DOHH2 (cell line): ENCODE measurements at regions not wholly inside any gene's neighbourhood (a gene's known extent, or its start where the extent isn't known, plus 50 kb on each side); places are given as distances from the start of the nearest gene placed in this dataset.

Experiments used
- H3F3A ChIP-seq: fragments of 200-600 bp; sonication (generic), shearing (Covaris generic); 2 replicates; pipeline ENCODE4 v1.6.0; 2016; ENCODE audit warnings: antibody characterized with exemption, mild to moderate bottlenecking; ENCODE audit not compliant: control insufficient read depth, insufficient read depth
- H3K27ac ChIP-seq: fragments of 200-600 bp; sonication (generic); 2 replicates; pipeline ENCODE4 v1.5.1; 2014; ENCODE audit warnings: low read depth, mild to moderate bottlenecking, low read length, moderate library complexity
- H3K27me3 ChIP-seq: fragments of 200-600 bp; sonication (generic); 2 replicates; pipeline ENCODE4 v1.6.1; 2014; ENCODE audit warnings: mild to moderate bottlenecking, low read length, mixed read lengths; ENCODE audit not compliant: control insufficient read depth
- H3K36me3 ChIP-seq: fragments of 200-600 bp; sonication (generic); 2 replicates; pipeline ENCODE4 v1.6.1; 2014; ENCODE audit warnings: mild to moderate bottlenecking, low read length, moderate library complexity, mixed read lengths; ENCODE audit not compliant: control insufficient read depth
- H3K4me1 ChIP-seq: fragments of 200-600 bp; sonication (generic); 2 replicates; pipeline ENCODE4 v1.6.1; 2014; ENCODE audit warnings: mild to moderate bottlenecking, low read length, mixed read lengths; ENCODE audit not compliant: control insufficient read depth
- H3K4me2 ChIP-seq: fragments of 200-600 bp; sonication (generic); 2 replicates; pipeline ENCODE4 v1.6.0; 2014; ENCODE audit warnings: mild to moderate bottlenecking, low read length, moderate library complexity
- H3K4me3 ChIP-seq: fragments of 200-600 bp; sonication (generic); 2 replicates; pipeline ENCODE4 v1.5.1; 2014; ENCODE audit warnings: mild to moderate bottlenecking, low read length, mixed read lengths
- H3K79me2 ChIP-seq: fragments of 200-600 bp; sonication (generic); 2 replicates; pipeline ENCODE4 v1.6.1; 2014; ENCODE audit warnings: mild to moderate bottlenecking, low read length, mixed read lengths; ENCODE audit not compliant: control insufficient read depth
- H3K9me2 ChIP-seq: fragments of 200-600 bp; sonication (generic); replicated peaks from 2 replicates; pipeline ENCODE4 v1.6.1; 2014; ENCODE audit warnings: mild to moderate bottlenecking, low read length, mixed read lengths; ENCODE audit not compliant: control insufficient read depth
- H3K9me3 ChIP-seq: fragments of 200-600 bp; sonication (generic); 2 replicates; pipeline ENCODE4 v1.6.1; 2014; ENCODE audit warnings: antibody characterized with exemption, low read length, mixed read lengths; ENCODE audit not compliant: control insufficient read depth, insufficient read depth
- H4K20me1 ChIP-seq: fragments of 200-600 bp; sonication (generic); 2 replicates; pipeline ENCODE4 v1.6.0; 2014; ENCODE audit warnings: low read depth, mild to moderate bottlenecking, antibody characterized with exemption, low read length, moderate library complexity; ENCODE audit not compliant: control insufficient read depth, insufficient read depth
- CTCF ChIP-seq: fragments of 200-600 bp; sonication (generic); IDR thresholded peaks from one replicate; pipeline ENCODE4 v1.5.1; 2014; ENCODE audit warnings: antibody characterized with exemption, mild to moderate bottlenecking, low read depth, low read length; ENCODE audit not compliant: poor library complexity, severe bottlenecking
- EZH2phosphoT487 ChIP-seq: fragments of 200-600 bp; sonication (generic); IDR thresholded peaks from 2 replicates; pipeline ENCODE4 v1.6.1; 2017; ENCODE audit warnings: borderline replicate concordance, mild to moderate bottlenecking, antibody characterized with exemption, low read length, moderate library complexity, mixed read lengths

- Histone ChIP-seq H3K27me3 (peaks cover 65% of the 10 kb centered on the region), H3F3A (no peaks in the 10 kb centered on the region), H3K36me3 (no peaks in the 10 kb centered on the region), H4K20me1 (no peaks in the 10 kb centered on the region; the same call in 1 of the 2 replicates), H3K79me2 (no peaks in the 10 kb centered on the region), H3K4me3 (no peak overlapping the region), H3K4me1 (peaks cover 10% of the 10 kb centered on the region), H3K9me3 (no peaks in the 10 kb centered on the region), H3K9me2 (no peaks in the 10 kb centered on the region), H3K4me2 (no peak overlapping the region), H3K27ac (no peak overlapping the region)
- TF ChIP-seq CTCF (no peak), EZH2phosphoT487 (no peak)
Observed at GRCh38 chr7:26005683-26006410, 146.2 kb upstream of the NFE2L3 start.

- H3K27ac ChIP-seq = no peak overlapping the region
- no peaks in the 10 kb centered on the region for H3K79me2 ChIP-seq
- no peaks in the 10 kb centered on the region for H3K9me2 ChIP-seq
- H4K20me1 ChIP-seq = no peaks in the 10 kb centered on the region; the same call in 1 of the 2 replicates
- no peaks in the 10 kb centered on the region for H3K9me3 ChIP-seq
- H3F3A ChIP-seq = peaks cover under 1% of the 10 kb centered on the region; the same call in 1 of the 2 replicates
- no peak for TF ChIP-seq CTCF
- TF ChIP-seq EZH2phosphoT487 = no peak
- no peak overlapping the region for H3K4me2 ChIP-seq
- H3K27me3 ChIP-seq = peaks cover 67% of the 10 kb centered on the region
- H3K4me1 ChIP-seq = peaks cover 15% of the 10 kb centered on the region
- no peaks in the 10 kb centered on the region for H3K36me3 ChIP-seq
- no peak overlapping the region for H3K4me3 ChIP-seq
Observed at GRCh38 chr7:26006426-26006825, 145.6 kb upstream of the NFE2L3 start.

DNA sequence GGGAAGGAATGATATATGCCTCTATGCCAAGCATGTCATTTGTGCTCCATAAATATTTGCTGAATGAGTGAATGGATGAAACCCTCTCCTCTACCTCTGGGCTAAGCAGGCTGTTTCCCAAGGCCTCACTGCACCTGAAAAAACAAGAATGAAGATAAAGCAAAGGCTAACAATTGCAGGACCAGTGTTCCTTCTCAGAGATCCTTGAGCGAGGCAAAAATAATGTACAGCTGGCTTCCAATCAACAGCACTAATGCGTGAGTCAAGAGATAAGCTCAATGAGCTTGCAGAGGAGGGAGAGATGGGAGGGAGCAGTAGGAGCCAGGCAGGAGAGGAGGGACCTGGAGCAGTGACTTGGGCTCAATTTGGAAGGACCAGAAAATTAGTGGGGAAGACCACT, 144.5 kb upstream of the NFE2L3 start:
- peaks cover 26% of the 10 kb centered on the region for H3K4me1 ChIP-seq
- TF ChIP-seq CTCF (no peak), EZH2phosphoT487 (no peak)

More for the DNA sequence above, 144.5 kb upstream of the NFE2L3 start:
- H3K4me3 ChIP-seq = no peak overlapping the region
- H3F3A ChIP-seq = peaks cover 2% of the 10 kb centered on the region; the same call in 1 of the 2 replicates
- H3K36me3 ChIP-seq = no peaks in the 10 kb centered on the region
- no peaks in the 10 kb centered on the region for H3K79me2 ChIP-seq
- no peak overlapping the region for H3K4me2 ChIP-seq
- H3K27me3 ChIP-seq = peaks cover 69% of the 10 kb centered on the region
- no peaks in the 10 kb centered on the region for H3K9me3 ChIP-seq
- no peak overlapping the region for H3K27ac ChIP-seq
- H3K9me2 ChIP-seq = no peaks in the 10 kb centered on the region
- peaks cover 5% of the 10 kb centered on the region; the same call in 1 of the 2 replicates for H4K20me1 ChIP-seq
